GM12874 (cell line): ENCODE measurements at regions not wholly inside any gene's neighbourhood (a gene's known extent, or its start where the extent isn't known, plus 50 kb on each side); places are given as distances from the start of the nearest gene placed in this dataset.

Experiments used
- CTCF ChIP-seq: IDR thresholded peaks from 2 replicates; pipeline ENCODE4 v1.5.1; 2011; ENCODE audit warnings: low read depth, mild to moderate bottlenecking, control low read depth, low read length, moderate library complexity; ENCODE audit not compliant: insufficient read depth

- no peak for TF ChIP-seq CTCF
Measured at GRCh38 chr4:53847965-53848364, 216.4 kb downstream of the CHIC2 start.

GRCh38 chr4:53844551-53844950 is 219.9 kb downstream of the CHIC2 start:
- no peak for TF ChIP-seq CTCF

- no peak for TF ChIP-seq CTCF
Measured at GRCh38 chr4:53844133-53844532, 220.3 kb downstream of the CHIC2 start.

GRCh38 chr4:53841711-53842110 is 222.7 kb downstream of the CHIC2 start:
- TF ChIP-seq CTCF, result no peak

- TF ChIP-seq CTCF, result no peak
Measured at GRCh38 chr4:53840643-53841042, 223.8 kb downstream of the CHIC2 start.

GRCh38 chr4:53832549-53832948 is 231.9 kb downstream of the CHIC2 start:
- TF ChIP-seq CTCF, result no peak

GRCh38 chr4:53830511-53830910 is 233.9 kb downstream of the CHIC2 start:
- no peak for TF ChIP-seq CTCF
